Vagina (tissue), 2 donors: ENCODE measurements at regions not wholly inside any gene's neighbourhood (a gene's known extent, or its start where the extent isn't known, plus 50 kb on each side); places are given as distances from the start of the nearest gene placed in this dataset.

Source experiments
- DNase-seq, 2 donors: peaks; one replicate each; pipeline ENCODE4 v3.0.0-alpha.2; 2017; ENCODE audit errors: extremely low spot score in 2 of 2
- H3K27ac ChIP-seq: fragments of 200-600 bp; sonication (generic); one replicate; pipeline ENCODE4 v1.5.1; 2019
- H3K27me3 ChIP-seq: fragments of 200-600 bp; sonication (generic); one replicate; pipeline ENCODE4 v1.5.1; 2019
- H3K36me3 ChIP-seq, 2 donors: fragments of 200-600 bp; sonication (generic); one replicate each; pipeline ENCODE4 v1.5.1; 2017 to 2019
- H3K4me1 ChIP-seq: fragments of 200-600 bp; sonication (generic); one replicate; pipeline ENCODE4 v1.5.1; 2019
- H3K4me3 ChIP-seq, 2 donors: fragments of 200-600 bp; sonication (generic); 1 replicate in 1 of 2; 2 replicates in 1 of 2; pipeline ENCODE4 v1.5.1; 2016 to 2019
- H3K9me3 ChIP-seq: fragments of 200-600 bp; sonication (generic); one replicate; pipeline ENCODE4 v1.5.1; 2019
- POLR2A ChIP-seq, 2 donors: fragments of 450-650 bp; IDR thresholded peaks; one replicate each; pipeline ENCODE4 v1.6.1; 2017; ENCODE audit warnings: antibody characterized with exemption in 2 of 2, mild to moderate bottlenecking in 2 of 2, moderate library complexity in 2 of 2
- POLR2AphosphoS5 ChIP-seq, 2 donors: sonication (generic); formaldehyde crosslinking; IDR thresholded peaks; one replicate each; pipeline ENCODE4 v1.9.0; 2017; ENCODE audit warnings: antibody characterized with exemption in 2 of 2, mild to moderate bottlenecking in 2 of 2, low read depth in 1 of 2; ENCODE audit not compliant: insufficient read depth in 1 of 2
- intact Hi-C: fragments of 100-400 bp; cut with DNase I; formaldehyde crosslinking; loops from one replicate; pipeline ENCODE4 v1.15.1; 2023
- TF ChIP-seq, protein P1 (sequence below), 3 experiments: fragments of 450-650 bp in 2 of 3; fragments of 200-600 bp in 1 of 3; sonication (generic) in 1 of 3; IDR thresholded peaks; one replicate each; pipeline ENCODE4 v1.5.1; 2017 to 2019; ENCODE audit warnings: antibody characterized with exemption in 3 of 3, mild to moderate bottlenecking in 2 of 3, moderate library complexity in 2 of 3

DNA sequence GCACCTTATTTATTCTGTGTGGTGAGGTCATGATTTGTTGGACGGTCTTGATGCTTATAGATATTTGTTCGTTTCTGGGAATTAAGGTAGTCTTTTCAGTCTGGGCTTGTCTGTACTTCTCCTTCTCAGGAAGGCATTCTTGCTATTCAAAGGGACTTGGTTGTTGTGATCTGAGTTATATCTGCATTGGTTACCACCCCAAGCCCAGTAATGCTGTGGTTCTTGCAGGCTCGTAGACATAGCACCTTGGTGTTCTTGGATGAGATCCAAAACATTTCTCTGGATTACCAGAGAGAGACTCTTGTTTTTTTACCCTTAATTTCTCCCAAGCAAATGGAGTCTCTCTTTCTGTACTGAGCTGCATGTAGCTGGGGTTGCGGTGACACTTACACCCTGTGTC lies 128.0 kb upstream of the CBLB start:
- DNase-seq = no peak
- H3K4me1 ChIP-seq = no peaks in the 10 kb centered on the region
- H3K27ac ChIP-seq = no peak overlapping the region
- H3K36me3 ChIP-seq = no peaks in the 10 kb centered on the region
- TF ChIP-seq, protein P1, sequence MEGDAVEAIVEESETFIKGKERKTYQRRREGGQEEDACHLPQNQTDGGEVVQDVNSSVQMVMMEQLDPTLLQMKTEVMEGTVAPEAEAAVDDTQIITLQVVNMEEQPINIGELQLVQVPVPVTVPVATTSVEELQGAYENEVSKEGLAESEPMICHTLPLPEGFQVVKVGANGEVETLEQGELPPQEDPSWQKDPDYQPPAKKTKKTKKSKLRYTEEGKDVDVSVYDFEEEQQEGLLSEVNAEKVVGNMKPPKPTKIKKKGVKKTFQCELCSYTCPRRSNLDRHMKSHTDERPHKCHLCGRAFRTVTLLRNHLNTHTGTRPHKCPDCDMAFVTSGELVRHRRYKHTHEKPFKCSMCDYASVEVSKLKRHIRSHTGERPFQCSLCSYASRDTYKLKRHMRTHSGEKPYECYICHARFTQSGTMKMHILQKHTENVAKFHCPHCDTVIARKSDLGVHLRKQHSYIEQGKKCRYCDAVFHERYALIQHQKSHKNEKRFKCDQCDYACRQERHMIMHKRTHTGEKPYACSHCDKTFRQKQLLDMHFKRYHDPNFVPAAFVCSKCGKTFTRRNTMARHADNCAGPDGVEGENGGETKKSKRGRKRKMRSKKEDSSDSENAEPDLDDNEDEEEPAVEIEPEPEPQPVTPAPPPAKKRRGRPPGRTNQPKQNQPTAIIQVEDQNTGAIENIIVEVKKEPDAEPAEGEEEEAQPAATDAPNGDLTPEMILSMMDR (IDR thresholded peaks at IDR 0.05) = no peak
- no peak for TF ChIP-seq POLR2A (IDR thresholded peaks at IDR 0.05)
- TF ChIP-seq POLR2AphosphoS5 (IDR thresholded peaks at IDR 0.05; ENCODE audit: insufficient read depth in 1 of 2, low read depth in 1 of 2) = no peak
- H3K9me3 ChIP-seq = no peaks in the 10 kb centered on the region
- intact Hi-C loops = no loop called here
- H3K27me3 ChIP-seq = no peaks in the 10 kb centered on the region
- H3K4me3 ChIP-seq = no peak overlapping the region

DNA sequence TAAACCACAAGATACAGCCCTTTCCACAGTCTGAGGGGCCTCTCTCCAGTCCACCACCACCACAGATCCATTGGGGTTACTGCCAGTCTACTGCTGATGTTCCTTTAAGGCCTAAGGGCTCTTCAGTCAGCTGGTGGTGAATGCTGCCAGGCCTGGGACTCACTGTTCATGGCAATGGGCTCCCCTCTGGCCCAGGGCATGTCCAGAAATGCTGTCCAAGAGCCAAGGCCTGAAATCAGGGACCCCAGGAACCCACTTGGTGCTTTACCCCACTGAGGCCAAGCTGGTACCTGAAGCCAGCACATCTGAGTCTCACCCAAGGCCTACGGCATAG lies 128.6 kb upstream of the CBLB start:
- TF ChIP-seq, protein P1 (IDR thresholded peaks at IDR 0.05) = no peak
- TF ChIP-seq POLR2A (IDR thresholded peaks at IDR 0.05) = no peak
- no peak for TF ChIP-seq POLR2AphosphoS5 (IDR thresholded peaks at IDR 0.05; ENCODE audit: insufficient read depth in 1 of 2, low read depth in 1 of 2)
- H3K27me3 ChIP-seq = no peaks in the 10 kb centered on the region
- H3K36me3 ChIP-seq = no peaks in the 10 kb centered on the region
- H3K4me1 ChIP-seq = no peaks in the 10 kb centered on the region
- H3K9me3 ChIP-seq = no peaks in the 10 kb centered on the region
- H3K27ac ChIP-seq = no peak overlapping the region
- DNase-seq = no peak
- intact Hi-C loops = no loop called here
- H3K4me3 ChIP-seq = no peak overlapping the region

DNA sequence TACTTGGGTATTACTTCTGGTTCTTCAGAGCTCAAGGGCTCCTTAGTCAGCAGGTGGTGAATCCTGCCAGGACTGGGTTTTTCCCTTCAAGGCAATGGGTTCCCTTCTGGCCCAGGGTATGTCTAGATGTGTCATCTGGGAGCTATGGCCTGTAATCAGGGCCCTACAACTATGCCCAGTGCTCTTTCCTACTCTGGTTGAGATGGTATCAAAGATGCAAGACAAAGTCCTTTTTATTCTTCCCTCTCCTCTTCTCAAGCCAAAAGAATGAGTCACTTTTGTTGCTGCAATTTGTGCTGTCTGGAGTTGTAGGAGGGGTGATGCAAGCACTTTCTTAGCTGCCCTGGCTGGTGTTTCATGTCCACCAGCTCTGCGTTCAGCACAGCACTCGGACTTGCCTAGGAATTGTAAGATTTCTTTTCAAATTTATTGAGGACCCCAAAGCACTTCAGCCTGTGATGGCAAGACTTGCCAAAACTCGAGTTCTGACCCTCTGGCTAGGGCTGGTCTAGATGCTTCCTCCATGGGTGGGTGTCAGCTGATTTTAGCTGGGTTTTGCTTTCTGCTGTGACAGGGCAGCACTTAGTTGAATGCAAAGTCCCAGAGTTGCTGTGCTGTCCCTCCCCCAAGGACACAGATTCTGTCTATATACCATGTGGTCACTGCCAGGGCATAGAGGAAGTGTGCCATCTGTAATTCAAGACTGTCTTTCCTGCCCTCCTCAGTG lies 129.2 kb upstream of the CBLB start:
- H3K4me1 ChIP-seq = no peaks in the 10 kb centered on the region
- DNase-seq = no peak
- H3K27me3 ChIP-seq = no peaks in the 10 kb centered on the region
- no peaks in the 10 kb centered on the region for H3K36me3 ChIP-seq
- intact Hi-C loops = no loop called here
- H3K9me3 ChIP-seq = no peaks in the 10 kb centered on the region
- no peak overlapping the region for H3K27ac ChIP-seq
- no peak for TF ChIP-seq POLR2A (IDR thresholded peaks at IDR 0.05)
- peak in 1 of 2 donors; percentile 42 for TF ChIP-seq POLR2AphosphoS5 (IDR thresholded peaks at IDR 0.05; ENCODE audit: insufficient read depth in 1 of 2, low read depth in 1 of 2)
- TF ChIP-seq, protein P1 (IDR thresholded peaks at IDR 0.05) = no peak
- H3K4me3 ChIP-seq = no peak overlapping the region

DNA sequence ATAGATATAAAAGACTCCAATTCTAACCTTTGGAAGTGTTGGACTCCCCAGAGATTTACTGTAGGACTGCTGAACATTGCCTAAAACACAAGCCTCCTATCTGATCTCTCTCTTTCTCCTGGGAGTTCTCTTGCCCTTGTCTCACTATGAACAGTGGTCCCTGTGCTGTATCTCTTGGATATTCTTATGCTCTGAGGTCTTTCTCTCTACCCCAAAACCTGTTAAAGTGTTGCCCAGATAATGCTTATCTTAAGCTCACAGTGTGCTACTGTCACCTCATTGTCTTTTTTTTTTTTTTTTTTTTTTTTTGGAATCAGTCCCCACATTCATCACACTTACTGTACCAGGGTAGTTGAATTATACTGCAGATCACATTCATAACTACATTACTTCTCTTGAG lies 131.0 kb upstream of the CBLB start:
- intact Hi-C loops = no loop called here
- Histone ChIP-seq H3K4me3 (no peak overlapping the region), H3K27me3 (no peaks in the 10 kb centered on the region), H3K9me3 (no peaks in the 10 kb centered on the region), H3K27ac (no peak overlapping the region), H3K4me1 (no peaks in the 10 kb centered on the region), H3K36me3 (no peaks in the 10 kb centered on the region)
- TF ChIP-seq, protein P1 (IDR thresholded peaks at IDR 0.05) = no peak
- no peak for TF ChIP-seq POLR2AphosphoS5 (IDR thresholded peaks at IDR 0.05; ENCODE audit: insufficient read depth in 1 of 2, low read depth in 1 of 2)
- no peak for TF ChIP-seq POLR2A (IDR thresholded peaks at IDR 0.05)
- DNase-seq = no peak

DNA sequence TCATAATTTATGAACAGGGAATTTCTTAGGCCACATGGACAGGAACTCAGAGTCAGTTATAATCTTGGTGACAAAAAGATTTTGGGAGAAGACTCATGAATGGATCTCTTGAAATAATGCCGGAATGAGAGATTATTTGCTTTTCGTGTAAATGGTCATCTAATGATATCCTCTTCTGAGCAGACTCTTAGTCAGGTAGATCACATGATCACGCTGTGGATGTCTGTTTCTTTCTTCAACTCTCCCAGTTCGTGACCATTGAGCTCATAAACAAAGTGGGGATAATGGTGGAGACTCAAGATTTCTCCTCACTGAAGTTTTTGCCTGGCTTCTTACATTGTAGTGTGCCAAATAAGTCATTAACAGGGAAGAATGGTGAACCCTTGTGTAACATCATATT lies 133.1 kb upstream of the CBLB start:
- H3K27ac ChIP-seq = no peak overlapping the region
- H3K4me1 ChIP-seq = no peaks in the 10 kb centered on the region
- TF ChIP-seq, protein P1 (IDR thresholded peaks at IDR 0.05) = no peak
- TF ChIP-seq POLR2AphosphoS5 (IDR thresholded peaks at IDR 0.05; ENCODE audit: insufficient read depth in 1 of 2, low read depth in 1 of 2) (no peak), POLR2A (IDR thresholded peaks at IDR 0.05) (no peak)
- H3K27me3 ChIP-seq = no peaks in the 10 kb centered on the region
- no peaks in the 10 kb centered on the region for H3K36me3 ChIP-seq
- no peak for DNase-seq
- H3K4me3 ChIP-seq = no peak overlapping the region
- intact Hi-C loops = no loop called here
- H3K9me3 ChIP-seq = no peaks in the 10 kb centered on the region
